MM.1S (cell line): ENCODE measurements at regions not wholly inside any gene's neighbourhood (a gene's known extent, or its start where the extent isn't known, plus 50 kb on each side); places are given as distances from the start of the nearest gene placed in this dataset.

ENCODE experiments used
- DNase-seq: peaks from one replicate; pipeline ENCODE4 v3.0.0-alpha.2; 2015
- H2AFZ ChIP-seq: fragments of 300-600 bp; sonication (generic); 2 replicates; pipeline ENCODE4 v1.6.0; 2016; ENCODE audit warnings: antibody characterized with exemption, low read length
- H3F3A ChIP-seq: fragments of 300-600 bp; sonication (generic); 2 replicates; pipeline ENCODE4 v1.6.1; 2016; ENCODE audit warnings: mild to moderate bottlenecking, antibody characterized with exemption, low read length, moderate library complexity, mixed read lengths; ENCODE audit not compliant: insufficient read depth
- H3K27ac ChIP-seq: fragments of 300-600 bp; sonication (generic); 2 replicates; pipeline ENCODE4 v1.5.1; 2016; ENCODE audit warnings: mild to moderate bottlenecking, low read length
- H3K27me3 ChIP-seq: fragments of 300-600 bp; sonication (generic); replicated peaks from 2 replicates; pipeline ENCODE4 v1.6.0; 2016; ENCODE audit warnings: low read length; ENCODE audit not compliant: insufficient read depth
- H3K36me3 ChIP-seq: fragments of 300-600 bp; sonication (generic); replicated peaks from 2 replicates; pipeline ENCODE4 v1.6.1; 2016; ENCODE audit warnings: mild to moderate bottlenecking, low read length, mixed read lengths; ENCODE audit not compliant: insufficient read depth
- H3K4me1 ChIP-seq: fragments of 300-600 bp; sonication (generic); 2 replicates; pipeline ENCODE4 v1.6.1; 2016; ENCODE audit warnings: low read length, mixed read lengths
- H3K4me2 ChIP-seq: fragments of 300-600 bp; sonication (generic); 2 replicates; pipeline ENCODE4 v1.6.0; 2016; ENCODE audit warnings: low read depth, low read length
- H3K4me3 ChIP-seq: fragments of 300-600 bp; sonication (generic); 2 replicates; pipeline ENCODE4 v1.5.1; 2016; ENCODE audit warnings: low read length, mixed read lengths
- H3K79me2 ChIP-seq: fragments of 300-600 bp; sonication (generic); 2 replicates; pipeline ENCODE4 v1.6.1; 2016; ENCODE audit warnings: mixed run types, low read length, mixed read lengths
- H3K9ac ChIP-seq: fragments of 300-600 bp; sonication (generic); 2 replicates; pipeline ENCODE4 v1.6.1; 2016; ENCODE audit warnings: low read length, mixed read lengths
- H3K9me2 ChIP-seq: fragments of 300-600 bp; sonication (generic); replicated peaks from 2 replicates; pipeline ENCODE4 v1.6.1; 2016; ENCODE audit warnings: mild to moderate bottlenecking, low read length, mixed read lengths; ENCODE audit not compliant: insufficient read depth
- H3K9me3 ChIP-seq: fragments of 300-600 bp; sonication (generic); replicated peaks from 2 replicates; pipeline ENCODE4 v1.6.1; 2016; ENCODE audit warnings: mild to moderate bottlenecking, low read length, mixed read lengths; ENCODE audit not compliant: insufficient read depth
- H4K20me1 ChIP-seq: fragments of 300-600 bp; sonication (generic); 2 replicates; pipeline ENCODE4 v1.6.1; 2016; ENCODE audit warnings: mild to moderate bottlenecking, low read length, moderate library complexity, mixed read lengths; ENCODE audit not compliant: insufficient read depth
- CTCF ChIP-seq: fragments of 300-600 bp; sonication (generic); IDR thresholded peaks from 2 replicates; pipeline ENCODE4 v1.5.1; 2016; ENCODE audit warnings: antibody characterized with exemption, low read length, mixed read lengths
- EZH2 ChIP-seq: fragments of 300-600 bp; sonication (generic); optimal IDR thresholded peaks from 2 replicates; pipeline ENCODE3; 2017; ENCODE audit warnings: low read depth, mild to moderate bottlenecking, antibody characterized with exemption, low read length, mixed read lengths
- EZH2phosphoT487 ChIP-seq: fragments of 300-600 bp; sonication (generic); IDR thresholded peaks from 2 replicates; pipeline ENCODE4 v1.6.1; 2018; ENCODE audit warnings: antibody characterized with exemption, low read length

- no peak overlapping the region for H3K4me2 ChIP-seq
- peaks cover 62% of the 10 kb centered on the region for H3K27me3 ChIP-seq
- H3K27ac ChIP-seq: no peak overlapping the region
- no peaks in the 10 kb centered on the region for H4K20me1 ChIP-seq
- H3K9ac ChIP-seq: no peak overlapping the region
- no peak for DNase-seq
- H3K4me1 ChIP-seq: no peaks in the 10 kb centered on the region
- no peaks in the 10 kb centered on the region for H3K9me2 ChIP-seq
- H3F3A ChIP-seq: no peaks in the 10 kb centered on the region
- no peaks in the 10 kb centered on the region for H3K79me2 ChIP-seq
- H3K36me3 ChIP-seq: no peaks in the 10 kb centered on the region
- no peak for TF ChIP-seq EZH2phosphoT487
- no peaks in the 10 kb centered on the region for H3K9me3 ChIP-seq
- H2AFZ ChIP-seq: no peak overlapping the region
- H3K4me3 ChIP-seq: no peak overlapping the region
These were observed 227.8 kb downstream of the UQCRFS1 start for GRCh38 chr19:28985201-28985600.

GRCh38 chr19:28984315-28984714, 228.6 kb downstream of the UQCRFS1 start:
- no peak overlapping the region for H2AFZ ChIP-seq
- H3F3A ChIP-seq: no peaks in the 10 kb centered on the region
- no peak overlapping the region for H3K4me3 ChIP-seq
- no peak overlapping the region for H3K9ac ChIP-seq
- peaks cover 65% of the 10 kb centered on the region for H3K27me3 ChIP-seq
- no peaks in the 10 kb centered on the region for H4K20me1 ChIP-seq
- no peaks in the 10 kb centered on the region for H3K79me2 ChIP-seq
- H3K4me1 ChIP-seq: no peaks in the 10 kb centered on the region
- no peaks in the 10 kb centered on the region for H3K9me2 ChIP-seq
- no peak overlapping the region for H3K4me2 ChIP-seq
- DNase-seq: no peak
- H3K9me3 ChIP-seq: no peaks in the 10 kb centered on the region
- H3K36me3 ChIP-seq: no peaks in the 10 kb centered on the region
- no peak overlapping the region for H3K27ac ChIP-seq
- no peak for TF ChIP-seq CTCF
- TF ChIP-seq EZH2phosphoT487: no peak
- TF ChIP-seq EZH2: no peak

- Histone ChIP-seq H3K79me2 (no peaks in the 10 kb centered on the region), H3K4me3 (no peak overlapping the region), H2AFZ (no peak overlapping the region), H3K4me2 (no peak overlapping the region), H3K27me3 (peaks cover 71% of the 10 kb centered on the region), H3K9ac (no peak overlapping the region), H3K27ac (no peak overlapping the region), H3K9me2 (no peaks in the 10 kb centered on the region), H3K9me3 (no peaks in the 10 kb centered on the region), H3F3A (no peaks in the 10 kb centered on the region), H4K20me1 (no peaks in the 10 kb centered on the region), H3K4me1 (no peaks in the 10 kb centered on the region), H3K36me3 (no peaks in the 10 kb centered on the region)
- DNase-seq: no peak
- TF ChIP-seq EZH2phosphoT487: no peak
- TF ChIP-seq CTCF: no peak
- no peak for TF ChIP-seq EZH2
These were observed 229.5 kb downstream of the UQCRFS1 start for GRCh38 chr19:28983430-28983829.

GRCh38 chr19:28981994-28982393, 231.0 kb downstream of the UQCRFS1 start:
- no peaks in the 10 kb centered on the region for H3K79me2 ChIP-seq
- TF ChIP-seq CTCF (no peak), EZH2 (no peak), EZH2phosphoT487 (no peak)
- DNase-seq: no peak
- no peak overlapping the region for H3K27ac ChIP-seq
- H3K4me1 ChIP-seq: no peaks in the 10 kb centered on the region
- no peak overlapping the region for H3K4me2 ChIP-seq
- H3K9me2 ChIP-seq: no peaks in the 10 kb centered on the region
- H3K9ac ChIP-seq: no peak overlapping the region
- no peaks in the 10 kb centered on the region for H4K20me1 ChIP-seq
- no peaks in the 10 kb centered on the region for H3K36me3 ChIP-seq
- H3K27me3 ChIP-seq: peaks cover 80% of the 10 kb centered on the region
- no peak overlapping the region for H2AFZ ChIP-seq
- no peaks in the 10 kb centered on the region for H3K9me3 ChIP-seq
- no peak overlapping the region for H3K4me3 ChIP-seq
- no peaks in the 10 kb centered on the region for H3F3A ChIP-seq
